Fibroblast of the aortic adventitia (primary cell): ENCODE measurements at regions not wholly inside any gene's neighbourhood (a gene's known extent, or its start where the extent isn't known, plus 50 kb on each side); places are given as distances from the start of the nearest gene placed in this dataset. TPM values are rescaled to one million over a fixed set of nuclear protein-coding genes. Genes with fewer than 3 reads are reported as not detected.

ENCODE experiments used
- DNase-seq: peaks from one replicate; pipeline ENCODE4 v3.0.0-alpha.2; 2010; ENCODE audit warnings: low read depth
- H3K4me3 ChIP-seq: 2 replicates; pipeline ENCODE4 v1.5.1; 2011; ENCODE audit warnings: low read depth, mild to moderate bottlenecking, control low read depth, low read length, moderate library complexity
- small RNA-seq: library from RNA; depleted of rRNA; stranded (forward); fragments of <200 nt; gene quantifications from one replicate; pipeline ENCODE3, GENCODE V24; 2012
- TF ChIP-seq, protein P1 (sequence below): IDR thresholded peaks from 2 replicates; pipeline ENCODE4 v1.5.1; 2011; ENCODE audit warnings: mild to moderate bottlenecking, low read length, control low read depth, inconsistent platforms; ENCODE audit not compliant: insufficient read depth

DNA sequence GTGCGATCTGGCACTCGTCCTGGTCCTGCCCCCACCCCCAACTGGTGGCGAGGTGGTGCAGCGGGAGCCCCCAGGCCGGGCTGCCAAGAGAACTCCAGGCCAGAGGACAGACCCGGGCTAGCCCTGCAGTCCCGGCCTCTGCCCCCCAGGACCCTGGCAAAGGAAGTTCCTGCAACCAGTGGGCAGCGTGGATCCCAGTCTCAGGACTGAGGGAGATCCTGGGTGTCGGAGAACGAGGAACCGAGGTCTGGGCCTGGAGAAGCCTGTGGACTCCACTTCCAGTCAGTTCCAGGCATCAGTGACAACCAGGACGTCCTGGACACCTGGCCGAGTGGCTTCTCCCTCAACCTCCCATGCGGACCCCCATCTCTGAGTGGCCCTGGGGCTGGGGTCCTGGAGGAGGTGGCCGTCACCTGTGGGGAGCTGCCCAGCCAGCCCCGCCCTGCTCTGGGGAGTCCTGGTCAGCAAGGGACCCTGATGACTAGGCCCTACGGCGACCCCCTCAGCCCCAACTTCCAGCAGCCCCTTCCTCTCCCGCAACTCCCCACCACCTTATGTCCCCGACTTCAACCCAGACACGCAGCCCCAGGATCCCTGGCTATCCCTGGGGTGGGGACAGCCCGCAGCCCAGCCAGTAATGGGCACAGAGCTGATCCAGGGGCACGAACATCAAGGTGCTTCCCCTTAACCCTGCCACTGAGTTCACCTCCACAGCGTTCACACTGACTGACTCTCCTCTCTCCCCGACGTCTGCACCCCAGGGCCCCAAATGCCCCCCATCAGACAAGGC, 53.7 kb upstream of the NKX1-1 start:
- H3K4me3 ChIP-seq = no peak overlapping the region
- DNase-seq = no peak
- TF ChIP-seq, protein P1, sequence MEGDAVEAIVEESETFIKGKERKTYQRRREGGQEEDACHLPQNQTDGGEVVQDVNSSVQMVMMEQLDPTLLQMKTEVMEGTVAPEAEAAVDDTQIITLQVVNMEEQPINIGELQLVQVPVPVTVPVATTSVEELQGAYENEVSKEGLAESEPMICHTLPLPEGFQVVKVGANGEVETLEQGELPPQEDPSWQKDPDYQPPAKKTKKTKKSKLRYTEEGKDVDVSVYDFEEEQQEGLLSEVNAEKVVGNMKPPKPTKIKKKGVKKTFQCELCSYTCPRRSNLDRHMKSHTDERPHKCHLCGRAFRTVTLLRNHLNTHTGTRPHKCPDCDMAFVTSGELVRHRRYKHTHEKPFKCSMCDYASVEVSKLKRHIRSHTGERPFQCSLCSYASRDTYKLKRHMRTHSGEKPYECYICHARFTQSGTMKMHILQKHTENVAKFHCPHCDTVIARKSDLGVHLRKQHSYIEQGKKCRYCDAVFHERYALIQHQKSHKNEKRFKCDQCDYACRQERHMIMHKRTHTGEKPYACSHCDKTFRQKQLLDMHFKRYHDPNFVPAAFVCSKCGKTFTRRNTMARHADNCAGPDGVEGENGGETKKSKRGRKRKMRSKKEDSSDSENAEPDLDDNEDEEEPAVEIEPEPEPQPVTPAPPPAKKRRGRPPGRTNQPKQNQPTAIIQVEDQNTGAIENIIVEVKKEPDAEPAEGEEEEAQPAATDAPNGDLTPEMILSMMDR = no peak

DNA sequence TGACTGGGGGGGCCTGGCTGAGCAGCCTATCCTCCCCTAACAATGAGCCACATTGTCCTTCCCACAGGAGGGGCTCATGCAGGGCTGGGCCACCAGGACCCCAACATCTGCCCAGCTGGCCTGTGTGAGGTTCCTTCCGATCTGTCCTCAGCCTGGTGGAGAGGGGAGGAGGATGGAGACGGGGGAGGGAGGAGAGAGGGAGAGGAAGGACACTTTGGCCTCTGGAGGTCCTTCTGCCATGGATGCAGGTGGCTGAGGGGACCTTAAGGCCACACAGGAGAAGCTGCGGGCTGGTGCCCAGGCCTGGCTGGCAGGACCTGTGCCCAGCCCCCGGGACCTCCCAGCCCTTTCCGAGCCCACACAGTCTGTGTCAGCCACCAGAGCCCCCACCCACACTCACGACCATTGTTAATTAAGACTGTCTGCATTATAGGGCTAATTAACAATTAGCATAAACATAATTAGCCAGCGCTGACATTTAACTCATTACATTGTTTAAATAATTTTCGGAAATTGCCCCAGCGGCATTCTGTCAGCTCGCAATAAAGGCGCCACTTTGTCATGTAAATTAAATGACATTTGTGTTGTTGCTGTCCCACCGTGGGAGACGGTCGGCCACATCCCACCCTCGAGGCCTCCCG, 53.0 kb upstream of the NKX1-1 start:
- no peak overlapping the region for H3K4me3 ChIP-seq
- TF ChIP-seq, protein P1 = no peak
- no peak for DNase-seq

DNA sequence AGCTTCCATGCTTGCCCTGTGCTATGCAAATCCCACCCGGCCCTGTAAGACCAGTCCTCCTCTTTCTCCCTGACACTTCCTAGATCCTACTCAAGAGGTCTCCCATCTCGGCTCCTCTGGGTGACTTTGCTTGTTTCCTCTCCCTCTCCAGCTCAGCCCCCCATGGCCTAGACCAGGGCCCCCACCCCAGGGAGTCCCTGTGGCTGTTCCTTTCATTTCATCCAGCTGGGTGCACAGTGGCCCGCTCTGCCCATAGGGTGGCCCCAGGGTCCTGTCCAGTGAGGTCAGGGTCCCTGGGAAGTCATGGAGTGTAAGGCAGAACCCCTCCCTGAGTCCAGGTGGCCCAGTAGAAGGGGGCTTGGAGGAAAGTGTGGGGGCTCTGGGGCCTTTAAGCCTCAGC, 52.3 kb upstream of the NKX1-1 start:
- no peak overlapping the region for H3K4me3 ChIP-seq
- TF ChIP-seq, protein P1 = no peak
- no peak for DNase-seq

Small RNA genes in the stretch of these regions (small RNA-seq; reads per million reads assigned to genes)
- gene AC147067.2 = not detected
